Smooth muscle cell (in vitro differentiated cells): ENCODE measurements at regions not wholly inside any gene's neighbourhood (a gene's known extent, or its start where the extent isn't known, plus 50 kb on each side); places are given as distances from the start of the nearest gene placed in this dataset.

ENCODE experiments used
- DNase-seq: peaks from one replicate; lab custom pipeline; 2025; ENCODE audit not compliant: unreplicated experiment; lab: John Stamatoyannopoulos, UW
- H2AFZ ChIP-seq: fragments of 200-600 bp; sonication (generic); 2 replicates; pipeline ENCODE4 v1.6.0; 2016; ENCODE audit warnings: antibody characterized with exemption, low read depth, mild to moderate bottlenecking
- H3F3A ChIP-seq: fragments of 200-600 bp; sonication (generic); 2 replicates; pipeline ENCODE4 v1.6.0; 2017; ENCODE audit warnings: antibody characterized with exemption, low read depth
- H3K27ac ChIP-seq: fragments of 200-600 bp; sonication (generic); 2 replicates; pipeline ENCODE4 v1.5.1; 2016; ENCODE audit warnings: low read depth, mild to moderate bottlenecking
- H3K27me3 ChIP-seq: fragments of 200-600 bp; sonication (generic); 2 replicates; pipeline ENCODE4 v1.6.1; 2016; ENCODE audit warnings: low read depth, mild to moderate bottlenecking
- H3K36me3 ChIP-seq: fragments of 200-600 bp; sonication (generic); 2 replicates; pipeline ENCODE4 v1.5.1; 2016; ENCODE audit warnings: low read depth
- H3K4me1 ChIP-seq: fragments of 200-600 bp; sonication (generic); 2 replicates; pipeline ENCODE4 v1.5.1; 2016; ENCODE audit warnings: low read depth
- H3K4me2 ChIP-seq: fragments of 200-600 bp; sonication (generic); 2 replicates; pipeline ENCODE4 v1.6.0; 2016; ENCODE audit warnings: mild to moderate bottlenecking
- H3K4me3 ChIP-seq: fragments of 200-600 bp; sonication (generic); 2 replicates; pipeline ENCODE4 v1.5.1; 2016; ENCODE audit warnings: mild to moderate bottlenecking
- H3K79me2 ChIP-seq: fragments of 200-600 bp; sonication (generic); 2 replicates; pipeline ENCODE4 v1.6.0; 2016; ENCODE audit warnings: low read depth, mild to moderate bottlenecking
- H3K9ac ChIP-seq: fragments of 200-600 bp; sonication (generic); 2 replicates; pipeline ENCODE4 v1.6.0; 2016; ENCODE audit warnings: low read depth
- H3K9me3 ChIP-seq: fragments of 200-600 bp; sonication (generic); replicated peaks from 2 replicates; pipeline ENCODE4 v1.5.1; 2016; ENCODE audit warnings: low read depth
- H4K20me1 ChIP-seq: fragments of 200-600 bp; sonication (generic); 2 replicates; pipeline ENCODE4 v1.6.0; 2016; ENCODE audit warnings: low read depth
- WGBS: methylation state at CpG from one replicate; pipeline ENCODE4 v1.1.7; 2016; ENCODE audit warnings: low lambda C conversion rate; 5-methylcytosine and 5-hydroxymethylcytosine counted together
- TF ChIP-seq, protein P1 (sequence below): fragments of 200-600 bp; sonication (generic); IDR thresholded peaks from 2 replicates; pipeline ENCODE4 v1.5.1; 2017; ENCODE audit warnings: borderline replicate concordance, mild to moderate bottlenecking, antibody characterized with exemption; ENCODE audit not compliant: insufficient read depth, poor library complexity, severe bottlenecking

DNA sequence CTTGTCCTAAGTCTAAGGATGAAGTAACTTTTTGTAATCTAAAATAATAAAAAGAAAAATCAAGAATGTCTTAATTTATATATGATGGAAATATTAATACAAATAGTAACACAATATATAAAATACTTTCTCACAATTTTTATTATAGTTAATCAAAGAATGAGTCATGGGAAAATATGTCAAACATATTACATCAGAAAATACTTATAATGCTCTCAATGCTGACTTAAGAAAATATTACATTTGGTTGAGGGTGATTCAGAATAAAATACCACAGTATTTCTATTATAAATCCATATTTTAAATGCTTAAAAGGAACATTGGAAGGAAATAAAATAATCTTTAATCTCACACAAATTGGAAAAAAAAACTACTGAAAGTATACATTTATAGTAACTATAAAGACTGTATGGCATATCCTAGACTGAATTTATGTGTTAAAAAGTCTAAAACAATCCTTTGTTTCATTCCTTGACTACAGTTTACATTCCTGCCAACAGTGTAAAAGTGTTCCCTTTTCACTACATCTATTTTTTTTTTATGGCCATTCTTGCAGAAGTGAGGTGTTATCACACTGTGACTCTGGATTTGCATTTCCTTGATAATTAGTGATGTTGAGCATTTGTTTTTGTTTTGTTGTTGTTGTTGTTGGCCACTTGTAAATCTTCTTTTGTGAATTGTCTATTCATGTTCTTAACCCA, 1573.5 kb upstream of the ACVR2A start:
- TF ChIP-seq, protein P1, sequence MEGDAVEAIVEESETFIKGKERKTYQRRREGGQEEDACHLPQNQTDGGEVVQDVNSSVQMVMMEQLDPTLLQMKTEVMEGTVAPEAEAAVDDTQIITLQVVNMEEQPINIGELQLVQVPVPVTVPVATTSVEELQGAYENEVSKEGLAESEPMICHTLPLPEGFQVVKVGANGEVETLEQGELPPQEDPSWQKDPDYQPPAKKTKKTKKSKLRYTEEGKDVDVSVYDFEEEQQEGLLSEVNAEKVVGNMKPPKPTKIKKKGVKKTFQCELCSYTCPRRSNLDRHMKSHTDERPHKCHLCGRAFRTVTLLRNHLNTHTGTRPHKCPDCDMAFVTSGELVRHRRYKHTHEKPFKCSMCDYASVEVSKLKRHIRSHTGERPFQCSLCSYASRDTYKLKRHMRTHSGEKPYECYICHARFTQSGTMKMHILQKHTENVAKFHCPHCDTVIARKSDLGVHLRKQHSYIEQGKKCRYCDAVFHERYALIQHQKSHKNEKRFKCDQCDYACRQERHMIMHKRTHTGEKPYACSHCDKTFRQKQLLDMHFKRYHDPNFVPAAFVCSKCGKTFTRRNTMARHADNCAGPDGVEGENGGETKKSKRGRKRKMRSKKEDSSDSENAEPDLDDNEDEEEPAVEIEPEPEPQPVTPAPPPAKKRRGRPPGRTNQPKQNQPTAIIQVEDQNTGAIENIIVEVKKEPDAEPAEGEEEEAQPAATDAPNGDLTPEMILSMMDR: no peak
- no peaks in the 10 kb centered on the region for H3F3A ChIP-seq
- H3K4me1 ChIP-seq: no peaks in the 10 kb centered on the region
- H3K4me2 ChIP-seq: no peak overlapping the region
- no peak overlapping the region for H3K4me3 ChIP-seq
- no peaks in the 10 kb centered on the region for H3K27me3 ChIP-seq
- H3K79me2 ChIP-seq: no peaks in the 10 kb centered on the region
- no peaks in the 10 kb centered on the region for H3K9me3 ChIP-seq
- H4K20me1 ChIP-seq: no peaks in the 10 kb centered on the region
- H3K27ac ChIP-seq: no peak overlapping the region
- no peak overlapping the region for H3K9ac ChIP-seq
- H2AFZ ChIP-seq: no peak overlapping the region
- H3K36me3 ChIP-seq: no peaks in the 10 kb centered on the region
- no peak for DNase-seq

DNA sequence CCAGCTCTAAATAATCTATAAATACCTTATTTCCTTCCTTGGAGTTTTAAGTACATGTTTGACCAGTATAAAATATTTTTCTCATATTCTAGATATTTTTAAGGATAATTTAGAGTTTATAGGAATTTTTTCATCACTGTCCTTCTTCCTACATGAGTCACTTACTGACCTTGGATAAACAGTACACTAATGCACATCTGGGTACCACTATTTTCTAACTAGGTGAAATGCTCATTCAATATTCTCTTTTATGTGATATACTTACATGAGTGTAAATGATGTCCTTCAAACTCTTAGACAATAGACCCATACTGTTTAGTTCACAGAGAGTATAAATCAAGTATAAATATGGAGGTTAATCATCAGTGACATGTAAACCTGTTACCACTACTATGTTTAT, 1574.2 kb upstream of the ACVR2A start:
- H3K4me2 ChIP-seq: no peak overlapping the region
- no peaks in the 10 kb centered on the region for H3K79me2 ChIP-seq
- H3K9ac ChIP-seq: no peak overlapping the region
- H3K27ac ChIP-seq: no peak overlapping the region
- H3F3A ChIP-seq: no peaks in the 10 kb centered on the region
- no peaks in the 10 kb centered on the region for H3K4me1 ChIP-seq
- TF ChIP-seq, protein P1: no peak
- no peaks in the 10 kb centered on the region for H3K36me3 ChIP-seq
- H3K27me3 ChIP-seq: no peaks in the 10 kb centered on the region
- no peaks in the 10 kb centered on the region for H4K20me1 ChIP-seq
- H2AFZ ChIP-seq: no peak overlapping the region
- DNase-seq: no peak
- no peaks in the 10 kb centered on the region for H3K9me3 ChIP-seq
- no peak overlapping the region for H3K4me3 ChIP-seq

DNA sequence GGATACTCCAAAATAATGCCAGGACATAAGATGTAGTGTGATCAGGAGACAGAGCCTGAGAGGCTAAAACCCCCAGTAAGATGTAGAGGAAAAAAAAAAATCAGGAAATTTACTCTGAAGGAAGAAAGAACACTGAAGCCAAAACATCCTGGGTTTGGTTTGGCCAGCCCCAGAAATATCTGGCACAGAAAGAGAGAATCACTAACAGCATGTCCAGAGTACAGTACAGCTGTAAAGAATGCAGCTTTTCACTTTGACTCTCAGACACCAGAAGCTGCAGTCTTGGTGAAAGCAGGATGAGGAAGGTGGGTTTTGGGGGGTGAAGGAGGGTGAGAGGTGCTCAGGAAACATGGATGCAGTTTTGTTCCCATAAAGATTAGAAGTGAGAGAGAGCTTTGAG, 1577.7 kb upstream of the ACVR2A start:
- TF ChIP-seq, protein P1: no peak
- Histone ChIP-seq H3K36me3 (no peaks in the 10 kb centered on the region), H3F3A (no peaks in the 10 kb centered on the region), H3K27ac (no peak overlapping the region), H3K4me2 (no peak overlapping the region), H3K4me1 (no peaks in the 10 kb centered on the region), H3K9me3 (no peaks in the 10 kb centered on the region), H4K20me1 (no peaks in the 10 kb centered on the region), H3K79me2 (no peaks in the 10 kb centered on the region), H3K4me3 (no peak overlapping the region), H3K9ac (no peak overlapping the region), H2AFZ (no peak overlapping the region), H3K27me3 (no peaks in the 10 kb centered on the region)
- no peak for DNase-seq

DNA sequence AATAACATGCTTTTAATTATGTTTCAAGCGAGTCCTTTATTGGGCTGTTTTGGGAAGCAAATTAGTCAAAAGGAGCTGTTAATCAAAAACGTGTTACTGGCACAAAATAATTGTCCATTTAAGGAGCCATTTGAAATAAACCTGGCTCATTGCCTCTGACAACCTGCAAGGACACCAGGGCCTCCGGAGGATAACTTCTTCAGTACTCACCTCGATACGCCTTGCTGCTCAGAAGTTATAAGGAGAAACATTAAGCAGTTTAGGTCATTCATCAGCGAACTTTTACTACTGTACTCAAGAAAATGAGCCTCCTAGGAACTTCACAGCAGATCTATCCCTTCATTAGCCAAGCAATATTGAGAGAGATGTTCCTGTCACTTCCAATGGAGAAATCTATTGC, 1579.2 kb upstream of the ACVR2A start:
- no peaks in the 10 kb centered on the region for H3K9me3 ChIP-seq
- H4K20me1 ChIP-seq: no peaks in the 10 kb centered on the region
- H3K27ac ChIP-seq: no peak overlapping the region
- no peak overlapping the region for H3K4me3 ChIP-seq
- no peaks in the 10 kb centered on the region for H3F3A ChIP-seq
- H2AFZ ChIP-seq: no peak overlapping the region
- no peaks in the 10 kb centered on the region for H3K27me3 ChIP-seq
- H3K4me1 ChIP-seq: no peaks in the 10 kb centered on the region
- TF ChIP-seq, protein P1: no peak
- H3K9ac ChIP-seq: no peak overlapping the region
- 79% methylated on average over 6 of the region's 6 CpGs for WGBS
- DNase-seq: no peak
- no peak overlapping the region for H3K4me2 ChIP-seq
- no peaks in the 10 kb centered on the region for H3K79me2 ChIP-seq
- H3K36me3 ChIP-seq: no peaks in the 10 kb centered on the region
